Hepatocyte (in vitro differentiated cells): ENCODE measurements at regions not wholly inside any gene's neighbourhood (a gene's known extent, or its start where the extent isn't known, plus 50 kb on each side); places are given as distances from the start of the nearest gene placed in this dataset.
A peak's percentile ranks its signal among the peaks of the same experiment; 100 is the strongest.

ENCODE experiments used
- DNase-seq: peaks from one replicate; pipeline ENCODE4 v3.0.0-alpha.2; 2016; ENCODE audit warnings: low spot score
- H2AFZ ChIP-seq: fragments of 200-600 bp; sonication (generic); 2 replicates; pipeline ENCODE4 v1.6.0; 2016; ENCODE audit warnings: antibody characterized with exemption, mild to moderate bottlenecking
- H3K27ac ChIP-seq: fragments of 200-600 bp; sonication (generic); 2 replicates; pipeline ENCODE4 v1.5.1; 2016; ENCODE audit warnings: mild to moderate bottlenecking
- H3K27me3 ChIP-seq: fragments of 200-600 bp; sonication (generic); 2 replicates; pipeline ENCODE4 v1.6.1; 2016
- H3K36me3 ChIP-seq: fragments of 200-600 bp; sonication (generic); replicated peaks from 2 replicates; pipeline ENCODE4 v1.5.1; 2016; ENCODE audit warnings: low read depth; ENCODE audit not compliant: insufficient read depth
- H3K4me1 ChIP-seq: fragments of 200-600 bp; sonication (generic); 2 replicates; pipeline ENCODE4 v1.5.1; 2016; ENCODE audit warnings: mild to moderate bottlenecking, moderate library complexity; ENCODE audit not compliant: insufficient read depth
- H3K4me2 ChIP-seq: fragments of 200-600 bp; sonication (generic); 2 replicates; pipeline ENCODE4 v1.6.0; 2016
- H3K4me3 ChIP-seq: fragments of 200-600 bp; sonication (generic); 2 replicates; pipeline ENCODE4 v1.5.1; 2016; ENCODE audit warnings: mild to moderate bottlenecking
- H3K79me2 ChIP-seq: fragments of 200-600 bp; sonication (generic); 2 replicates; pipeline ENCODE4 v1.6.0; 2017; ENCODE audit warnings: mild to moderate bottlenecking
- H3K9me2 ChIP-seq: fragments of 200-600 bp; sonication (generic); replicated peaks from 2 replicates; pipeline ENCODE4 v1.6.0; 2017; ENCODE audit warnings: mild to moderate bottlenecking; ENCODE audit not compliant: insufficient read depth
- H3K9me3 ChIP-seq: fragments of 200-600 bp; sonication (generic); 2 replicates; pipeline ENCODE4 v1.5.1; 2016; ENCODE audit warnings: low read depth, mild to moderate bottlenecking
- H4K20me1 ChIP-seq: fragments of 200-600 bp; sonication (generic); 2 replicates; pipeline ENCODE4 v1.6.0; 2016; ENCODE audit warnings: mild to moderate bottlenecking; ENCODE audit not compliant: insufficient read depth, poor library complexity, severe bottlenecking
- EZH2 ChIP-seq: fragments of 200-600 bp; sonication (generic); IDR thresholded peaks from 2 replicates; pipeline ENCODE4 v1.6.1; 2016; ENCODE audit warnings: antibody characterized with exemption, mild to moderate bottlenecking, borderline replicate concordance
- EZH2phosphoT487 ChIP-seq: fragments of 200-600 bp; sonication (generic); IDR thresholded peaks from one replicate; pipeline ENCODE4 v1.6.1; 2018; ENCODE audit warnings: antibody characterized with exemption, mild to moderate bottlenecking, low read depth, moderate library complexity; ENCODE audit not compliant: unreplicated experiment, severe bottlenecking
- WGBS: methylation state at CpG from one replicate; pipeline ENCODE4 v1.1.6; 2016; ENCODE audit warnings: low lambda C conversion rate; ENCODE audit errors: missing lambda C conversion rate; 5-methylcytosine and 5-hydroxymethylcytosine counted together
- TF ChIP-seq, protein P1 (sequence below): fragments of 200-600 bp; sonication (generic); IDR thresholded peaks from 2 replicates; pipeline ENCODE4 v1.5.1; 2016; ENCODE audit warnings: antibody characterized with exemption, mild to moderate bottlenecking; ENCODE audit not compliant: poor library complexity

DNA sequence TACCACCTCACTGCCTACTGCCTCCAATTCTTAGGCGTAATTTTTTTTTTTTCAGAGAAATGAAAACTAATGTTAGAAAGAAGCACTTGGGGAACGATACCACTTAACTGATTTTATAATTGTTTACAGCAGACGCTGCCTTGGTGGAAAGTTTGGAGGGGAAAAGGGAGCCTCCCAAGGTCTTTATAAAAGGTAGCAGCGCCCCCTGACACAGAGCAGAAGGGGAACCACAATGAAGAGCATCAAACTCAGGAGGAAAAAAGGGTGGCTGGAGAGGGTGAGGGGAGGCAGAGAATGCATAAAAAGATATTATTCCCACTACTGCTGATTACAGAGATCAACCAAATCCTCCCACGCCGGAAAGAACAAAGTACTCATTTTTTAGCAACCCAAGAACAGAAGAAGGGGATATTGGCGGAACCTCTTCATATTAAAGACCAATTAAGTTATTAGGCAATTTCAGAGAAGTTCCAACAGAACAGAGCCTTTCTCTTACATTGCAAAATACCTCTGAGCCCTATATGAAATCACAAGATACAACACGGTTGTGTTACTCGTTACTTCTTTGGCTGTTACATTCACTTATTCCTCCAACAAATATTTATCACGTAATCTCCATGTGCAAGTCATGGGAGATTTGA lies 135.8 kb downstream of the TEX36 start:
- H3K79me2 ChIP-seq = no peaks in the 10 kb centered on the region
- no peak for TF ChIP-seq EZH2phosphoT487
- TF ChIP-seq, protein P1, sequence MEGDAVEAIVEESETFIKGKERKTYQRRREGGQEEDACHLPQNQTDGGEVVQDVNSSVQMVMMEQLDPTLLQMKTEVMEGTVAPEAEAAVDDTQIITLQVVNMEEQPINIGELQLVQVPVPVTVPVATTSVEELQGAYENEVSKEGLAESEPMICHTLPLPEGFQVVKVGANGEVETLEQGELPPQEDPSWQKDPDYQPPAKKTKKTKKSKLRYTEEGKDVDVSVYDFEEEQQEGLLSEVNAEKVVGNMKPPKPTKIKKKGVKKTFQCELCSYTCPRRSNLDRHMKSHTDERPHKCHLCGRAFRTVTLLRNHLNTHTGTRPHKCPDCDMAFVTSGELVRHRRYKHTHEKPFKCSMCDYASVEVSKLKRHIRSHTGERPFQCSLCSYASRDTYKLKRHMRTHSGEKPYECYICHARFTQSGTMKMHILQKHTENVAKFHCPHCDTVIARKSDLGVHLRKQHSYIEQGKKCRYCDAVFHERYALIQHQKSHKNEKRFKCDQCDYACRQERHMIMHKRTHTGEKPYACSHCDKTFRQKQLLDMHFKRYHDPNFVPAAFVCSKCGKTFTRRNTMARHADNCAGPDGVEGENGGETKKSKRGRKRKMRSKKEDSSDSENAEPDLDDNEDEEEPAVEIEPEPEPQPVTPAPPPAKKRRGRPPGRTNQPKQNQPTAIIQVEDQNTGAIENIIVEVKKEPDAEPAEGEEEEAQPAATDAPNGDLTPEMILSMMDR = no peak
- TF ChIP-seq EZH2 = no peak
- H3K4me1 ChIP-seq = no peaks in the 10 kb centered on the region
- DNase-seq = no peak
- no peaks in the 10 kb centered on the region for H4K20me1 ChIP-seq
- 84% methylated on average over 10 of the region's 10 CpGs for WGBS
- H2AFZ ChIP-seq = no peak overlapping the region
- no peaks in the 10 kb centered on the region for H3K9me3 ChIP-seq
- no peaks in the 10 kb centered on the region for H3K36me3 ChIP-seq
- no peak overlapping the region for H3K4me3 ChIP-seq
- H3K4me2 ChIP-seq = no peak overlapping the region
- H3K27ac ChIP-seq = no peak overlapping the region
- H3K9me2 ChIP-seq = no peaks in the 10 kb centered on the region
- H3K27me3 ChIP-seq = peaks cover 5% of the 10 kb centered on the region

- no peak overlapping the region for H3K27ac ChIP-seq
- no peak overlapping the region for H2AFZ ChIP-seq
- no peak overlapping the region for H3K4me3 ChIP-seq
- peaks cover 5% of the 10 kb centered on the region for H3K27me3 ChIP-seq
- TF ChIP-seq, protein P1 = no peak
- no peak for TF ChIP-seq EZH2phosphoT487
- TF ChIP-seq EZH2 = no peak
- H3K79me2 ChIP-seq = no peaks in the 10 kb centered on the region
- no peaks in the 10 kb centered on the region for H3K9me3 ChIP-seq
- no peak overlapping the region for H3K4me2 ChIP-seq
- 78% methylated on average over 10 of the region's 10 CpGs for WGBS
- H3K4me1 ChIP-seq = peaks cover 6% of the 10 kb centered on the region
- H3K9me2 ChIP-seq = no peaks in the 10 kb centered on the region
- H3K36me3 ChIP-seq = no peaks in the 10 kb centered on the region
- H4K20me1 ChIP-seq = no peaks in the 10 kb centered on the region
- no peak for DNase-seq
Observed at GRCh38 chr10:125543796-125544195, 139.2 kb downstream of the TEX36 start.

DNA sequence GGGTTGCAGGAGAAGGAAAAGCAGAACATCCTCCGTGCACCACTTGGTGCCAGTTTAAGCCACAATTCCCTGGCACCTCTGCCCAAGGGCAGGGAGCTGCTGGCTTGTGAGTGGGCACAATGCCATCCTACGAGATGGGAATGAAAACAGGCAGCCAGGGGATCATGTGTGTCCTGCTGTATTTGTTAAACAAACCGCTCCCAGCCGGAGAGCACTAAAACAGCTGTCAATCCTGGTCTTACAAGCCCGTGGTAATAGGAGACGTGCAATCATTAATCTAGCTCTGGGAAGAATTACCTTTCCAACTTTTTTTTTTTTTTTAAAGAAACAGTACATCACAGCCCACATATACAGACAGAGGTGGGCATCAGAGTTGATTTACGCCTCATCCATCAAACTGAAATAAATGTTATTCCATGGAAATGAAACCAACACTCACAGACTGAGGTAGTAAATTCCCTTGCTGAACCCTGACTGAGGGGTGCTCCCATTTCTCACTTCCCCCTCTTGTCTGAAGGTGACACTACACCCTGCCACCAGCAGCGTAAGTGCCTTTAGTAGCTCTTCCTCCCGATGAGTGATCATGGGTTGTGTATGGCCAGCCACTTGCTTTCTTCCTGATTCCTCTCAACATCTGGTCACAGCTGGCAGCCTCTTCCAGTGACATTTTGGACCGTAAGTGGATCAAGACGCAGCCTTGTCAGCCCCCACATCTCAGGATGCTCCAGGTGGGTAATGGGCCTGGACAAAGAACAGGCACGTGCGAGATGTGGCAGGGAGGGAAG lies 143.8 kb downstream of the TEX36 start:
- WGBS = 43% methylated on average over 13 of the region's 13 CpGs
- DNase-seq = peak; percentile 74
- Histone ChIP-seq H3K9me2 (no peaks in the 10 kb centered on the region), H2AFZ (no peak overlapping the region), H3K27ac (peak overlapping the region; percentile 43), H3K36me3 (no peaks in the 10 kb centered on the region), H3K4me1 (peaks cover 14% of the 10 kb centered on the region), H3K79me2 (no peaks in the 10 kb centered on the region), H3K4me2 (peak overlapping the region; percentile 62), H3K9me3 (no peaks in the 10 kb centered on the region), H3K27me3 (peaks cover 5% of the 10 kb centered on the region), H3K4me3 (no peak overlapping the region), H4K20me1 (no peaks in the 10 kb centered on the region)
- TF ChIP-seq EZH2 = no peak
- TF ChIP-seq EZH2phosphoT487 = no peak
- TF ChIP-seq, protein P1 = no peak
